B cell (primary cell): ENCODE measurements at regions not wholly inside any gene's neighbourhood (a gene's known extent, or its start where the extent isn't known, plus 50 kb on each side); places are given as distances from the start of the nearest gene placed in this dataset.
"Not testable (repeated sequence)": the region's sequence is repeated elsewhere in the genome, so short reads cannot be mapped to it uniquely, and the experiment has no call there.

Source experiments
- ATAC-seq: fragments of 200-7000 bp; cut with Tn5 transposase; one replicate; pipeline ENCODE4 v1.10.0; 2021; ENCODE audit warnings: low read depth, mild to moderate bottlenecking, moderate number of reproducible peaks, moderate library complexity
- CTCF ChIA-PET: fragments of 350-600 bp; sonication (Branson Sonifier 250); formaldehyde crosslinking; loops from one replicate; lab custom pipeline; 2021; ENCODE audit warnings: antibody characterized with exemption, inconsistent platforms; lab: Charles Lee
- POLR2A ChIA-PET: fragments of 350-600 bp; sonication (Branson Sonifier 250); formaldehyde crosslinking; loops from one replicate; lab custom pipeline; 2021; ENCODE audit warnings: antibody characterized with exemption; lab: Charles Lee
- DNase-seq: peaks from one replicate; pipeline ENCODE4 v3.0.0; 2013
- H2AFZ ChIP-seq: 2 replicates; pipeline ENCODE4 v1.6.1; 2012; ENCODE audit warnings: mild to moderate bottlenecking, low read depth, low read length; ENCODE audit not compliant: insufficient read depth, poor library complexity, severe bottlenecking
- H3K27ac ChIP-seq, 2 donors: 1 replicate in 1 of 2; 2 replicates in 1 of 2; pipeline ENCODE4 v1.5.1; 2012 to 2013; ENCODE audit warnings: low read length in 2 of 2, mild to moderate bottlenecking in 2 of 2, moderate library complexity in 1 of 2
- H3K27me3 ChIP-seq, 4 experiments: fragments of 200-600 bp in 1 of 4; sonication (generic) in 1 of 4; replicated peaks in 1 of 4; 1 replicate in 2 of 4; 2 replicates in 2 of 4; pipeline versions ENCODE4 v1.6.1 to v1.7.0; 2013 to 2016; ENCODE audit warnings: low read length in 3 of 4, mild to moderate bottlenecking in 2 of 4, mixed read lengths in 1 of 4, moderate library complexity in 1 of 4; ENCODE audit not compliant: insufficient read depth in 4 of 4, control insufficient read depth in 3 of 4; ENCODE audit errors: control extremely low read depth in 1 of 4
- H3K36me3 ChIP-seq, 2 experiments: replicated peaks in 1 of 2; 1 replicate in 1 of 2; 2 replicates in 1 of 2; pipeline versions ENCODE4 v1.6.1 to v1.7.1; 2013; ENCODE audit warnings: low read length in 1 of 2; ENCODE audit not compliant: insufficient read depth in 2 of 2, control insufficient read depth in 1 of 2; ENCODE audit errors: control extremely low read depth in 1 of 2, extremely low read depth in 1 of 2
- H3K4me1 ChIP-seq, 2 donors: fragments of 200-600 bp in 1 of 2; sonication (generic) in 1 of 2; 1 replicate in 1 of 2; 2 replicates in 1 of 2; pipeline versions ENCODE4 v1.5.1 to v1.6.1; 2013 to 2017; ENCODE audit warnings: low read length in 2 of 2; ENCODE audit not compliant: control insufficient read depth in 2 of 2, insufficient read depth in 2 of 2
- H3K4me2 ChIP-seq: replicated peaks from 2 replicates; pipeline ENCODE3; 2012; ENCODE audit warnings: mild to moderate bottlenecking, low read depth, low read length; ENCODE audit not compliant: poor library complexity, severe bottlenecking
- H3K4me3 ChIP-seq, 5 experiments: fragments of 200-600 bp in 1 of 5; sonication (generic) in 1 of 5; 1 replicate in 3 of 5; 2 replicates in 2 of 5; pipeline versions ENCODE4 v1.5.1 to v1.7.0; 2011 to 2016; ENCODE audit warnings: low read length in 4 of 5, mild to moderate bottlenecking in 4 of 5, low read depth in 2 of 5, control low read depth in 1 of 5, moderate library complexity in 1 of 5; ENCODE audit not compliant: insufficient read depth in 1 of 5; ENCODE audit errors: control extremely low read depth in 1 of 5, extremely low read depth in 1 of 5
- H3K79me2 ChIP-seq: fragments of 200-600 bp; sonication (generic); one replicate; pipeline ENCODE4 v1.6.0; 2016; ENCODE audit warnings: low read length; ENCODE audit not compliant: control insufficient read depth, insufficient read depth
- H3K9ac ChIP-seq: fragments of 200-600 bp; sonication (generic); 2 replicates; pipeline ENCODE4 v1.6.1; 2017; ENCODE audit warnings: mild to moderate bottlenecking, low read length, moderate library complexity
- H3K9me3 ChIP-seq, 3 donors: one replicate each; pipeline versions ENCODE4 v1.6.1 to v1.7.1; 2013; ENCODE audit warnings: low read length in 2 of 3; ENCODE audit not compliant: control insufficient read depth in 2 of 3, insufficient read depth in 1 of 3; ENCODE audit errors: control extremely low read depth in 1 of 3
- H4K20me1 ChIP-seq: 2 replicates; pipeline ENCODE4 v1.6.0; 2012; ENCODE audit warnings: mild to moderate bottlenecking, low read length; ENCODE audit not compliant: insufficient read depth, control insufficient read depth, poor library complexity, severe bottlenecking
- H3K27ac Mint-ChIP-seq: one replicate; pipeline ENCODE4 v1.8.0; 2021; ENCODE audit warnings: mixed read lengths
- H3K27me3 Mint-ChIP-seq: one replicate; pipeline ENCODE4 v1.8.0; 2021; ENCODE audit warnings: mixed read lengths
- H3K4me1 Mint-ChIP-seq: one replicate; pipeline ENCODE4 v1.8.0; 2021; ENCODE audit warnings: mixed read lengths
- H3K4me3 Mint-ChIP-seq: one replicate; pipeline ENCODE4 v1.8.0; 2021; ENCODE audit warnings: mixed read lengths
- H3K9me3 Mint-ChIP-seq: one replicate; pipeline ENCODE4 v1.8.0; 2022; ENCODE audit warnings: mixed read lengths; ENCODE audit not compliant: insufficient read depth
- EZH2 ChIP-seq: IDR thresholded peaks from 2 replicates; pipeline ENCODE4 v1.6.1; 2012; ENCODE audit warnings: borderline replicate concordance, low read depth, mild to moderate bottlenecking, moderate library complexity, low read length; ENCODE audit not compliant: insufficient read depth, poor library complexity, severe bottlenecking
- WGBS: methylation state at CpG from one replicate; pipeline ENCODE4 v1.1.5; 2013; ENCODE audit warnings: missing lambda C conversion rate; ENCODE audit not compliant: insufficient coverage; 5-methylcytosine and 5-hydroxymethylcytosine counted together
- intact Hi-C: fragments of 100-400 bp; cut with micrococcal nuclease; formaldehyde crosslinking; loops from one replicate; pipeline ENCODE4 v1.10.0; 2022
- TF ChIP-seq, protein P1 (sequence below): fragments of 200-600 bp; IDR thresholded peaks from one replicate; pipeline ENCODE4 v1.8.0; 2022; ENCODE audit warnings: antibody characterized with exemption, mild to moderate bottlenecking

DNA sequence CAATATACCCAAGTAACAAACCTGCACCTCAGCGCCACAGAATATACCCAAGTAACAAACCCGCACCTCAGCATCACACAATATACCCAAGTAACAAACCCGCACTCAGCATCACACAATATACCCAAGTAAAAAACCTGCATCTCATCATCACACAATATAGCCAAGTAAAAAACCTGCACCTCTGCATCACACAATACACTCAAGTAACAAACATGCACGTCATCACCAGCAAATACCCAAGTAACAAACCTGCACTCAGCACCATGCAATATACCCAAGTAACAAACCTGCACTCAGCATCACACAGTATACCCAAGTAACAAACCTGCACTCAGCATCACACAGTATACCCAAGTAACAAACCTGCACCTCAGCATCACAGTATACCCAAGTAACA is 69.8 kb downstream of the UQCRFS1 start:
- H3K9me3 ChIP-seq = peaks cover 2 to 35% (median 25%) of the 10 kb centered on the region in 3 donors
- intact Hi-C loops = no loop called here
- no peak overlapping the region for H3K9ac ChIP-seq
- CTCF ChIA-PET = no interaction called here
- 94% methylated on average over 4 of the region's 4 CpGs for WGBS
- H3K36me3 ChIP-seq = no peaks in the 10 kb centered on the region
- ATAC-seq (no peak), DNase-seq (no peak)
- no peaks in the 10 kb centered on the region for H3K27me3 ChIP-seq
- no peak overlapping the region for H3K27ac Mint-ChIP-seq
- no peaks in the 10 kb centered on the region for H4K20me1 ChIP-seq
- H3K4me1 Mint-ChIP-seq = no peaks in the 10 kb centered on the region
- H2AFZ ChIP-seq = no peak overlapping the region
- TF ChIP-seq, protein P1, sequence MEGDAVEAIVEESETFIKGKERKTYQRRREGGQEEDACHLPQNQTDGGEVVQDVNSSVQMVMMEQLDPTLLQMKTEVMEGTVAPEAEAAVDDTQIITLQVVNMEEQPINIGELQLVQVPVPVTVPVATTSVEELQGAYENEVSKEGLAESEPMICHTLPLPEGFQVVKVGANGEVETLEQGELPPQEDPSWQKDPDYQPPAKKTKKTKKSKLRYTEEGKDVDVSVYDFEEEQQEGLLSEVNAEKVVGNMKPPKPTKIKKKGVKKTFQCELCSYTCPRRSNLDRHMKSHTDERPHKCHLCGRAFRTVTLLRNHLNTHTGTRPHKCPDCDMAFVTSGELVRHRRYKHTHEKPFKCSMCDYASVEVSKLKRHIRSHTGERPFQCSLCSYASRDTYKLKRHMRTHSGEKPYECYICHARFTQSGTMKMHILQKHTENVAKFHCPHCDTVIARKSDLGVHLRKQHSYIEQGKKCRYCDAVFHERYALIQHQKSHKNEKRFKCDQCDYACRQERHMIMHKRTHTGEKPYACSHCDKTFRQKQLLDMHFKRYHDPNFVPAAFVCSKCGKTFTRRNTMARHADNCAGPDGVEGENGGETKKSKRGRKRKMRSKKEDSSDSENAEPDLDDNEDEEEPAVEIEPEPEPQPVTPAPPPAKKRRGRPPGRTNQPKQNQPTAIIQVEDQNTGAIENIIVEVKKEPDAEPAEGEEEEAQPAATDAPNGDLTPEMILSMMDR = no peak
- TF ChIP-seq EZH2 = no peak
- no peak overlapping the region for H3K4me3 Mint-ChIP-seq
- H3K9me3 Mint-ChIP-seq = peaks cover 19% of the 10 kb centered on the region
- no peak overlapping the region for H3K4me2 ChIP-seq
- no peaks in the 10 kb centered on the region for H3K27me3 Mint-ChIP-seq
- no peaks in the 10 kb centered on the region for H3K79me2 ChIP-seq
- H3K27ac ChIP-seq = no peak overlapping the region
- H3K4me3 ChIP-seq = no peak overlapping the region
- H3K4me1 ChIP-seq = no peaks in the 10 kb centered on the region
- POLR2A ChIA-PET = no interaction called here

DNA sequence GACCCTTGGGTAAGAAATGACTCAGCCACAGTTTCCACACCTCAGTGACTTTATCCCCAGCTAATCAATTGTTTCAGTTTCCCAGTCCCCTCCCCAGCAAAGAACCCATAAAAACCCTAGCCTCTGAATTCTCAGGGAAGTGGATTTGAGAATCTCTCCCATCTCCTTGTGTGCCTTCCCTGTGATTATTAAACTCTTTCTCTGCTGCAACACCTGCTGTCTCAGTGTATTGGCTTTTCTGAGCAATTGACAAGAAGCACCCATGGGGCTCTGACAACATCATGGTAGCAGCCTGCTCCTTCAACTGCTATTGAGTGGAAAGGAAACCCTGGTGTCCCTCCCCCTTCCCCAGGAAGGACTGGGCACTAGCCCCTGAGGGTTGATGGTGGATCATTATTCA is 73.7 kb downstream of the UQCRFS1 start:
- intact Hi-C loops = no loop called here
- Histone ChIP-seq H4K20me1 (no peaks in the 10 kb centered on the region), H3K4me1 (no peaks in the 10 kb centered on the region), H3K9ac (no peak overlapping the region), H3K27me3 (no peaks in the 10 kb centered on the region), H3K36me3 (no peaks in the 10 kb centered on the region), H2AFZ (no peak overlapping the region), H3K9me3 (peaks cover 2 to 30% (median 25%) of the 10 kb centered on the region in 3 donors), H3K4me2 (no peak overlapping the region), H3K79me2 (no peaks in the 10 kb centered on the region), H3K4me3 (no peak overlapping the region), H3K27ac (no peak overlapping the region)
- DNase-seq (no peak), ATAC-seq (no peak)
- Mint-ChIP-seq H3K27me3 (no peaks in the 10 kb centered on the region), H3K9me3 (peaks cover 19% of the 10 kb centered on the region), H3K4me1 (no peaks in the 10 kb centered on the region), H3K4me3 (no peak overlapping the region), H3K27ac (no peak overlapping the region)
- ChIA-PET POLR2A (no interaction called here), CTCF (no interaction called here)
- TF ChIP-seq EZH2 = no peak
- TF ChIP-seq, protein P1 = no peak

DNA sequence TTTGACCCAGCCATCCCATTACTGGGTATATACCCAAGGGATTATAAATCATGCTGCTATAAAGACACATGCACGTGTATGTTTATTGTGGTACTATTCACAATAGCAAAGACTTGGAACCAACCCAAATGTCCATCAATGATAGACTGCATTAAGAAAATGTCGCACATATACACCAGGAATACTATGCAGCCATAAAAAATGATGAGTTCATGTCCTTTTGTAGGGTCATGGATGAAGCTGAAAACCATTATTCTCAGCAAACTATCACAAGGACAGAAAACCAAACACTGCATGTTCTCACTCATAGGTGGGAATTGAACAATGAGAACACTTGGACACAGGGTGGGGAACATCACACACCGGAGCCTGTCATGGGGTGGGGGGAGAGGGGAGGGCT is 74.7 kb downstream of the UQCRFS1 start:
- ATAC-seq, H3K4me1 ChIP-seq, H4K20me1 ChIP-seq, H3K27me3 Mint-ChIP-seq, H2AFZ ChIP-seq, intact Hi-C loops, H3K4me2 ChIP-seq, H3K27me3 ChIP-seq, POLR2A ChIA-PET, H3K4me3 ChIP-seq, H3K9ac ChIP-seq, H3K27ac Mint-ChIP-seq, H3K27ac ChIP-seq, H3K36me3 ChIP-seq, CTCF ChIA-PET, DNase-seq, H3K4me1 Mint-ChIP-seq, H3K4me3 Mint-ChIP-seq, H3K79me2 ChIP-seq: not testable (repeated sequence)
- peaks cover 2 to 30% (median 25%) of the 10 kb centered on the region in 3 donors for H3K9me3 ChIP-seq
- peaks cover 22% of the 10 kb centered on the region for H3K9me3 Mint-ChIP-seq
- no CpG with 5 or more reads among the region's 3 CpGs for WGBS
